Right renal pelvis (tissue), 4 donors: ENCODE measurements at regions not wholly inside any gene's neighbourhood (a gene's known extent, or its start where the extent isn't known, plus 50 kb on each side); places are given as distances from the start of the nearest gene placed in this dataset.

Experiments used
- DNase-seq, 4 donors: peaks; one replicate each; pipeline ENCODE4 v3.0.0-alpha.2; 2013; ENCODE audit warnings: low read depth in 4 of 4, low spot score in 3 of 4, missing footprints in 1 of 4

DNA sequence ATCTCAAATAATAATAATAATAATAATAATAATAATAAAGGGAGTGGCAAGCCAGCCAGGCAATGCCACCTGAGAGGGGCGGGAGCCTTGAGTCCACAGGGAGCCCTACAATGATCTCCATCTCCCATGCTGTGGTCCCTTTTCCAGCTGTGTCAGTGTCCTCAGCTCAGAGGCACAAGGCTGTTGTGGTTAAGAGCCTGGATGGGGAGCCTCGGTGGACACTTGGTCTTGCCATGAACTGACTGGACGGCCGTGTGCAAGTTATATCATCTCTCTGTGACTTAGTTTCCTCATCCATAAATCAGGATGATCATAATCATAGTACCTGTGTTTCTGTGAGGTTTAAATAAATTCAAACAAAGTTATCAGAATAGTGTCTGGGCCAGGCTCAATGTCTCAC, 127.8 kb upstream of the TIAM1 start:
- no peak for DNase-seq

DNA sequence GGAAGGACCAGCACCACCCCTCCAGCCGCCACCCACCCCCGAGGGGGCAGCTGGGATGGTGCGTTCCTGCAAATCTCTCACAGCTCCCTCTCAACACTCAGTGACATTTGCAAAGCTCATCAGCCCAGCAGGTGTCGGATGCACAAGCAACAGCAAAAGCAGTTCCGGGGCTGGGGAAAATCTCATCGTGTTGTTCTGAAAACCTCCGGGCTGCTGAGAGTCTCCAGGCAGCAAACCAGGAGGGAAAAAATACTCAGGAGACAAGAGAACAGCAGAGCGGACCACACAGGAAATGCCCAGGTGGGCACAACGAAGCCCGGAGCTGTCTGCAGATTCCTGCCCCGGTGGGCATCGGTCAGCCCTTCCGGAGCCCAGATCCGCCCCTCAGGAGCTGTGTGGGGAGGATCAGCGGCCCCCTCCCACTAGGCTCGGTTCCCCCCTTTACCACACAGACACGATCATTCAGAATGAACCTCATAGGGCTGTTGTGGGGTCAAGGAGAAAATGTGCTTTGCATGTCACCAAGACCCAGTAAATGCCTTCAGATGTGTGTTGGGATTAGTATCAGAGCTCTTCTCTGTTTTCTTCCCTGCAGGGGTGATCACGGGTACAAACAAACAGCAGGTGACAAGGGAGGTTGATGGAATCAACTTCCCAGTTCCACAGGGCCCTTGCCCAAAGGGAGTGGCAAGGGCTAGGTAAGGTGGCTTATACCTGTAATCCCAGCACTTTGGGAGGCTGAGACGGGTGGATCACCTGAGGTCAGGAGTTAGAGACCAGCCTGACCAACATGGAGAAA, 127.0 kb upstream of the TIAM1 start:
- no peak for DNase-seq

DNA sequence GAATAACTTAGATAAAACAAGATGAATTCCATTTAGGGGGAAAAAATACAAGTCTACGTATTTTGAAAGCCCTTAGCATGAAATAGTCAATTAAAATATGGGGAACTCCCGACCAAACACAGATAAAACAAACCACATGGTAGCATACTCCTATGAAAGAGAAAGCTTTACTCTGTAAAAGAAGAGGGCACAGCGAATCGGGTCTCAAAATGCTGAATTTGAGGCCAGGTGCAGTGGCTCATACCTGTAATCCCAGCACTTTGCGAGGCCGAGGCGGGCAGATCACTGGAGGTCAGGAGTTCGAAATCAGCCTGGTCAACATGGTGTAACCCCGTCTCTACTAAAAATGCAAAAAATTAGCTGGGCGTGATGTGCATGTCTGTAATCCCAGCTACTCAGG, 116.9 kb upstream of the TIAM1 start:
- no peak for DNase-seq

DNA sequence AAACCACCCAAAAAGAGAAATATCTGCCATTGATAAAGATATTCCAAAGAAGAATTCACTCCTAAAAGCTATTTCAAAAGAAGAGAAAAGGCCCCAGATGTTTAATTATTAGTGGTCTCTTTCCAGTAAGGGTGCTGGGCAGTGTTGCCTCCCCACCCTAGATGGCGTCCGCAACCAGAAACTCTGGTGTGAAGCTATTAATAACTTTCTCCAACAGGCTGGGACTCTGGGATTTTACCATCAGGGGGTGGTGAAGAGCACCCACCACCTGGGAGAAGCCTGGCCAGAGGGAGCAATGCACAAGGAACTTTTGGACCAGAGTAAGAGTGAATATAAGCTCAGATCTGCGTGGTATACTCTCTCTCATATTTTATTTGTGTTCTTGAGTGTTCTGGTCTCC, 115.4 kb upstream of the TIAM1 start:
- DNase-seq: no peak

DNA sequence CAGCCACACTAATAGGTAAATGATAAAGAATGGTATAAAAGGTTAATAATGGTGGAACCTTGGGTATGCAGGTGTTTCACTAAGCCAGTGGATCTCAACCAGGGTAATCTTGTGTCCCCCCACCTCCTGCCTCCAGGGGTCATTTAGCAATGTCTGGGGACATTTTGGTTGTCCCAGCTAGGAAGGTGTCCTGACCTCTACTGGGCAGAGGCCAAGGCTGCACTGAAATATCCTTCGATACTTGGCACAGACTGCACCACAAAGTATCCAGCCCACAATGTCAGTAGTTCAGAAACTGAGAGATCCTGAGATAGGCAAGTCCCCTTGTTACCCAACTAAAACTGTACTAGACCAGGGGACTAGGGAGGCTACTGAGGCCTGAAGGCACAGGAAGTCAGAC, 113.6 kb upstream of the TIAM1 start:
- no peak for DNase-seq

DNA sequence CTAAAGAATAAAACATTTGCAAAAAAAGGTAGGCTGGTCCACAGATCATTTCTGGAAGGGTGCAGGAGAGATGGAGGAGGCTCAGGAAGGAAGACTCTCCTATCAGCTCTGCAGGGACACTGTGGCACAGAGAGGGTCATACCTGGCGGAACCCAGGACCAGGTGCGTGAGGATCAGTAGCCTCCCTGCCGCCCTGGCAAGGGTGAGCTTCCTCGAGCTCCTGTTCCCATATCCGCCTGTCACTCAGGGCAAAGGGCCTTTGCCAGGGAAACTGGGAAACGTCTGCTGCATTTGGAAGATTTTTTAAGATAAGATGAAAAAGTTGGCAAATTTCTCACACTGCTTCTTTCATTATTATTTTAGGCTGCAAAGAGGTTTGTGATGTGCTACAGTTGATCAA, 112.1 kb upstream of the TIAM1 start:
- no peak for DNase-seq

DNA sequence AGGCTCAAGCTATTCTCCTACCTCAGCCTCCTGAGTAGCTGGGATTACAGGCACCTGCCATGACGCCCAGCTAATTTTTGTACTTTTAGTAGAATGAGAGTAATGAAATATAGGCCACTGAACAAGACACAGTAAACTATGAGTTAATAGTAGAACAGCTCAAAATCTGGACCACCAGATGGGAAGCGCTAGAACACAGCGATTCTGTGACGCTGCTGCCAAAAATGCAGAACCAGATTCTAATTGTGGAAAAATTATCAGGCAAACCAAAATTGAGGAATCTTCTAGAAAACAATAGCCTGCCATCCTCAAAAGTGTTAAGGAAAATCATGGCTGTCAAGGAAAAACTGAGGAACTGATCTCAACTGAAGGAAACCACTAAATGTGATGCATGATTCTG, 111.4 kb upstream of the TIAM1 start:
- no peak for DNase-seq

DNA sequence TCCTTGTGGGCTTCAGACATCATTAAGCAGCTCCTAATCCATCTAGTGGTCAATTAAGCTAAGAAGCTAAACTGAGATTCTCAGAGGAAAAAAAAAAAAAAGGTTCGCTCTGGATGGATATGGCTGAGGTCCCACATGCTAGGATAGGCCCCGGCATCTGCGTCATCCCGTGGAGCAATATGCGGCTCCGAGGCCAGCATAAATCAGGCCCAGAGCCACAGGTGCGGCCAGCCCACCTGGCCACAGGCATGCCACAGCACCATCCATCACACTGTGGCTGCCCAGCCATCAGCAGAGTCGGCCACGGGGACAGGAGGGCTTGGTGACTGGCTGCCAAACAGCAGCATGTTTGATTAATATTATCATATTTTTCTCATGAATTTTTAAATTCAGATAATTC, 106.9 kb upstream of the TIAM1 start:
- DNase-seq: no peak

DNA sequence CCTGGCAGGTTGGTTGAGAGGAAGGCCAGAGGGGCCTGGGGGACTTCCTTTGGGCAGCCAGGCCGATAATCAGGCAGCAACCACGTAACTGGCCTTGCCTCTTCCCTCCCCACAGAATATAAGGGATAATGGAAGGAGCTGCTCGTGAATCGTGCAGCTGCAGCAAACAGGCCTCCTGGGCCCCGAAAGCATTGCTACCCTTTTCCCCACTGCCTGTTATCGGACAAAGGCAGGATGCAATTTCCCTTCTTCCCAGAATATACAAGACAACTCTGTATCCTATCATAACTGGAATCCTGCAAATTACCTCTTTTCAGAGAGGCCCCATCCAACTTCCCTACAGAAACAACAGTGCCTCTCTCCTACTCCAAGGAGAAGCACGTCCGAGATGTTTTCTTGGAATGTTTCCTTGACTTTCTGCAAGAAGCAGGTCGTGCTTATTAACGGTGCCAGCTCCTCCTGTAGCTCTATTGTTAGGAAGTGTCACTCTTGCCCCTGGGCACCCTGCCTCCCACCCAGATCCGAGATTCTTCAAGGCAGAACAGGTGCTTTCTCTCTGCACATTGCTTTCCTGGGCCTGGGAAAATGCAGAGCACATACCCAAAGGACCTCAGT, 106.0 kb upstream of the TIAM1 start:
- DNase-seq: no peak

DNA sequence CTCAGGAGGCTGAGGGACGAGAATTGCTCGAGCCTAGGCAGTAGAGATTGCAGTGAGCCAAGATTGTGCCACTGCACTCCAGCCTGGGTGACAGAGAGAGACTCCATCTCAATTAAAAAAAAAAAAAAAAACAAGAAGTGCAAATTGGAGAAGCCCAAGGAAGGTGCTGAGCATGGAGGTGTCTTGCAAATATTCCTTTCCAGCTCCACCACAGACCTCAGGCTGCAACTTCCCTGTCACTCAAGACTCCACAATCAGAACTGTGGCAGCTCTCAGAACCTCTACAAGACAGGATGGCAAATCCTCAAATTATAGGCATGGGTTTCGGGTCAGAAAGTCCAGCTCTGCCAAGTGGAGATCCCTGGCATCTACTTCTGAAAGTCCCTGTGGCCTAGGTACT, 104.4 kb upstream of the TIAM1 start:
- no peak for DNase-seq

DNA sequence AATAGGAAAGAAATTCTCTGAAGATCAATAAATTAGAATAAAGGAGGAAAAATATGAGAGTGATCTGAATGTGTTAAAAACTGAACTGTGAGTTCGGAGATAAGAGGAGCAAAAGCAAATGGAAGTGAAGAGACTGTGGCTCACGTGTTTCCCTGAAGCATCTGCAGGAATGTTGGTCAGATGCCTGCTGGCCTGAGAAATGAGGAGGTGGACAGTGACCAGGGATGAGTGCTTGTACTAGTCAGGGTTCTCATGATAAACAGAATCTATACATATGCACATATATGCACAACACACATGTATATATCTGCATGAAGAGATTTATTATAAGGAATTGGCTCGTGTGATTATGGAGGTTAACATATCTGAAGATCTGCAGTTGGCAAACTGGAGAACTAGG, 103.4 kb upstream of the TIAM1 start:
- DNase-seq: no peak

DNA sequence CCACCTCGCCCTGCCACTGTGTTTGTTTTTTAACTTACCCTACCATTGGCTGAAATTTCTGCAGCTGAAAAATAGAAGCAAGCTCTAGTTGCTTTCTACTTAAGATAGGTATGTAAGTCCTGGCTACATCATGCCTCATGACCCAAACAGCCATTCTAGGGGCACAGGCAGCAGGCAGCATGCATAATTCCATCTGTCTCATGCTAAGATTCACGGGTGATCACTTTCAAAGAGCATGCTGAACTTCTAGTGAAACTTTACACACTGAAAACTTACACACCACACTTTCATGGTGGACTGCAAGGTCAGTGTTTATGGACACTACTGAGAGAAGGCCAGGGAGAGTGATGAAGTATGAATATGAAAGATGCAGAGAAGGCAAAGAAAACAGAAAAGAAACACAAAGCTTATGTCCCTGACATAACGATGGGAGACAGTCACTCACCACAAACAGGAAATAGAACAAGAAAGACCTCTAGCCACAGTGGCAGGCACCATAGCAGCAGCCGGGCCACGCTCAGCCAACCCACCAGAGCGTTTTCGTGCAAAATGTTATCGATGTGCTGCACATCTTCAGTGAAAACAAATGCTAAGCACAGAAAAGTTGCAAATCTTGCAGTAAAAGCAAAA, 102.3 kb upstream of the TIAM1 start:
- no peak for DNase-seq

DNA sequence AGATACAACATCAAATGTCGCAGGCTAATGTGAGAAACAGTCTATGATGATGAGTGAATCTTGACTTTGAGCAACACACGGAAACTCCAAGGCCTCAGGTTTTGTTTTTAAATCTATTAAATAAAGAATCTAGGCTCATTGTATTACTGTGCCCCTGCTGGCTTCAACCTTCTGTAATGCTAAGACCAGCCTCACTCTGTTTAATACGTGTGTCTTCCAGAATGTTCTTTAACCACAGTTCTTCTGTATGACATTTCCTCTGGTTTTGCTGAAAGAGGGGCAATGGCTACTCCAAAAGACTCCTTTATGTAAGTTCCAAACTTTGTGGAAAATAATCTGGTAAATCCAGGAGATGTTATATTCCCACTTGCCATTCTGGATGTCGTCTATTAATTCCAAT, 101.1 kb upstream of the TIAM1 start:
- DNase-seq: no peak

DNA sequence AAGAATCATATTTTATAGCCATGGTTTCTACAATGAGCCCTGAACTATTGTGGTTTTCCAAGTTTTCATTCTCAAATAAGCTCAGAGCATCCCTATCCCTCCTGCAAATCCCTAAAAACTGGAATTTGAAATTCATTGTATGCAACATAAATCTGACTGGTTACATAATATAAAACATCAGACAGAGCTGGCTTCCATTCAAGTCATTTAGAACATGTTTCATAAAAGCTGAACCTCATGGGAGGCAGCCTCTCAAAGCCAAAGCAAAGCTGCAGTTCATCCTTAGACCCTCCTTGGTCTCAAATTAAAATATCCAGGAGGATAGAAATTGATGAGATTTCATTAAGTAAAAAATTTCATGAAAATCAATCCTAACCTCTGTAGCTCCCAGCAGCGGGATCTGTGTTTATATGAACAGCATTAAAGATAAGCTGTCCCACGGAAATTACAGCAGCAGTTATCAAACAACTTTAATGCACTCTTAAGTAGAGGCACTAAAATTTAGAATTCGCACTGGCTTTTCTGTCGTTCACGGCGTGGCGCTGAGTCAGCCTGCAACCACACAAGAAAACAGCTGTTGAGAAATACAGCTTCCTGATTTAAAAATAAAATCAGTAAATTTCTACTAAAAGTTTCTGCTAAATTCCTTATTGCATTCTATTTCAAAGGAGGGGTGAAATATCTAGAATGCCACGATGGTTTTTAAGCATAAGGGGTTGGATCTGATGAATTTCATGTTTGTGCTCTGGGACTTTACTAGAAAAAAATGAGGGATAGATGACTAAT, 99.9 kb upstream of the TIAM1 start:
- peak in 2 of 4 donors; percentile 3 to 18 for DNase-seq

DNA sequence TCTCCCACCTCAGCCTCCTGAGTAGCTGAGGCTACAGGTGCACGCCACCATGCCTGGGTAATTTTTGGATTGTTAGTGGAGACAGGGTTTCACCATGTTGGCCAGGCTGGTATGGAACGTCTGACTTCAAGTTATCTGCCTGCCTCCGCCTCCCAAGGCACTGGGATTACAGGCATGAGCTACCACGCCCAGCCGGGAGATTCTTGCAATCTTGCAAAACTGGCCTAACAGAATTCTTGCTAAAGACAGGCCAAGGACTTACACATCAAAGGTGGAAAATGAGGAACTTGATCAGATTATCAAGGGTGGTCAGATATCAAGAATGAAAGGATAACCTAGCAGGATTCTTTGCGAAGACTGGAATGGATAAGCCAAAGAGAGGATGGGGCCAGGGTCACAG, 98.3 kb upstream of the TIAM1 start:
- no peak for DNase-seq

DNA sequence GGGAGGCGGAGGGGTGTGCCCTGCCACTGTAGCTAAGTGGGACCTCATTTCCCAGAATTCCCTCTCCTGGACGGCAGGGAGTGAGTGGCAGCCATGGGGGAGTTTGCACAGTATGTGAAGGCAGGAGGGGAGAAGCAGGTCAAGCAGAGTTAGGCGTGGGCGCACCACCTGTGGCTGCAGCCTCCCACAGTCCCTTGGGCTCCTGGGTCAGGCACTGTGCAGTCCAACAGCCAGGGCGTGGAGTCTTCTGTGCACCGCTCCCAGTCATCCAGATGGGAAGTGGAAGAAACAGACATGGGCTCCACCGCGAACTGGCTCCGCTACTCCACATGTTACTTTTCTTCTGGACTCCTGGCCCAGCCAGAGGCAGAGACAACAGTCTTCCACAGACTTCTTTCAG, 85.4 kb upstream of the TIAM1 start:
- no peak for DNase-seq

DNA sequence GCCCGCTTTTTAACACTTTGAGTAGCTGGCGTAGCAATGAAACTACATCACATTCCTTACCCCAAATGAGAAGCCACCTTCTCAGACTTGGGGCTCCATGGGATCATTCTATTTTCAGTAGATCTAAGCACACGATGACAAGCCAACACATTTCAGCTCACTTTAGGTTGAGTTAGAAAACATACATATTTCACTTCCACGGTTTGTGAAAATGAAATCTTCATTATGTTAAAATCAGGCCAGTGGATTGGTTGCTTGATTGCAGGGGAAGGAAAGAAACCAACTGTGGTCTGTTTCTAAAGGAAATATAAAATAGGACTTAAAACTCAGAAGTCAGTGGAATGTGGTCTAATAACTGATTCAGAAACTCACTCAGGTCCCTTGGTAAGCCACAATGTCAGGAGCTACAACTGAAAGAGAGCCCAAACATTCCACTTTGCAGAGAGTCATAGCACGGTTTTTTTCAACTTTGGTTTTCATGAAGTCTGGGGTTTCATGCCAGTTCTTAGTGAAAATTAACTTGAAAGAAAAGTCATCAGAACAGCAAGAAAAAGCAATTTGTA, 82.3 kb upstream of the TIAM1 start:
- no peak for DNase-seq

DNA sequence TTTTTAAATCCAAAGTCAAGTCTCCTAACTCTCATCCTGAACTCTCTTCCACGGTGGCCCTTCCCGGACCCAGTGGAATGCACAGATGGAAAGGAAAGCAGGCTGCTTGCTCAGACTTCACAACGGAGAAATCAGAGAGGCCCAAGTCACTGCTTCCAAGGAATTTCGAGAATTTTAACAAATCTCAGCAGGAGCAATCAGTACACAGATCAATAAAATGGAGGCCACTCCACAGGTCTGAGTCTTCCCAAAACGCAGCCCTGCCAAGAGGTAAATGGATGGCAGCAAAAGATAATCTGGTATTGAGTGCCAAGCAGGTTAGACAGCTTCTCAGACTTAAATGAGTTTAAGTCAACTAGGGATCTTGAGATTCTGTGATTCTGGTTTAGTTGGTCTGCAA, 81.1 kb upstream of the TIAM1 start:
- no peak for DNase-seq

DNA sequence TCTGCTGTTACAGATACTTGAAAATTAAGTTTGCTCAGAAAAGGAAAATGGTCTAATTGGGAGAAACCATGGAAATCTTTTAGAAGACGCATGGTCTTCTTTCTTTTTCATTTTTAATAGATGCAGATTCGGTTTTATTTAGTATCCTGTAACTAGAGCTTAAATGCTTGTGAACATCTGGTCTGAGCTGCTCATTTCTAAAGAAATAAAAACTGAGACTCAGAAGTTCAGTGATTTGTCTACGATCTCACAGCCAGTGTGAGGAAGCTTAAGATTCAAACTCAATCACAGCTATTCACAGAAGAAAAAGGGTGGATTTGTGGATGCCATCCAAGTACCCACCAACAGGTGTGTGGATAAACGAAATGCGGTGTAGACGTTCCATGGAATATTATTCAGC, 80.0 kb upstream of the TIAM1 start:
- no peak for DNase-seq

DNA sequence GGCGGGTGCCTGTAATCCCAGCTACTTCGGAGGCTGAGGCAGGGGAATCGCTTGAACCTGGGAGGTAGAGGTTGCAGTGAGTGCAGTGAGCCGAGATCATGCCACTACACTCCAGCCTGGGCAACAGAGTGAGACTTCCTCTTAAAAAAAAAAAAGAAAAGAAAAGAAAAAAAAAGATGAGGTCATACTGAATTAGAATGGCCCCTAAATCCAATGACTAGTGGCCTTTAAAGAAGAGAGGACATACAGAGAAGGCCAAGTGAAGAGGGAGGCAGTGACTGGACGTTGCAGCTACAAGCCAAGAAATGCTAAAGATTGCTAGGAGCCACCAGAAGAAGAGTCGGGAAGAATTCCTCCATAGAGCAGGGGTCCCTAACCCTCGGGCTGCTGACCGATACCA, 76.9 kb upstream of the TIAM1 start:
- no peak for DNase-seq

DNA sequence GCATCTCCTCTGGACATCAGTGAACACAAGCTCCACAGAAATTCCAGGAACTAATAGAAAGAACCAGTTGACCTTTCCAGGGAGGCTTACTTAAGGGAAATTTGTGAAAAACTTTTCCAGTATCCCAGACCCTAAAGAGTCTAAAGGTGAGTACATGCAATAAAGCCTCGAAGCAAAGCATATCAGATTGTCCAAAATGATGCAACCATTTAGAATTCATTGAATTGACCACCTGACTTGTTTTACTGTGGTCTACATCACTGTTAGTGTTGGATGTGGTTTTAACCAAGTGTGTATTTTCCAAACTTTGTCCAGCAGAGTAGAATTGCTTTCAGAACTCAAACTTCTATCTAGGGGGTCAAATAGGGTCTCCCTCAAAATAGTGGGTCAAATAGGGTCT, 76.3 kb upstream of the TIAM1 start:
- no peak for DNase-seq
